NOMO-1 (cell line): ENCODE measurements at regions not wholly inside any gene's neighbourhood (a gene's known extent, or its start where the extent isn't known, plus 50 kb on each side); places are given as distances from the start of the nearest gene placed in this dataset.

Experiments used
- DNase-seq, 2 experiments: peaks; one replicate each; lab custom pipeline; 2025; ENCODE audit not compliant: unreplicated experiment in 2 of 2; lab: John Stamatoyannopoulos, UW

GRCh38 chr11:123378096-123378495 is 52.0 kb upstream of the GRAMD1B start:
- DNase-seq: no peak

- no peak for DNase-seq
These were observed 52.7 kb upstream of the GRAMD1B start for GRCh38 chr11:123377355-123377754.

- DNase-seq: no peak
These were observed 54.2 kb upstream of the GRAMD1B start for GRCh38 chr11:123375832-123376231.

DNA sequence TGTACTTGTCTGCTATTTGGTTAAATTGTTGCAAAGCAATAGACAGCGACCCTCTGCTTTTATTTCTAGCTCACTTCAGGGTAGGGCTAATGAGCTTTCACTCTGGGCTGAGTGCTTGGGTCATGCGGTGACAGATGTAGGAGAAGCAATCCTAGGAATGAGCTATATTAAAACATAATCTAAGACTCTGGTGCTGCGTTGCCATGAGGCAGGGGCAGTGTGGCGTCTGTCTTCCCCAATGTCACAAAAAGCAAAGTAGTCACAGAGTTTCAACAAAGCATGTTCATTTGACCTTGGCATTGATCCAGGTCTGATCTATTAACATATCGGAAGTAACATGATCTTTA is 55.5 kb upstream of the GRAMD1B start:
- no peak for DNase-seq

GRCh38 chr11:123373754-123374621 is 56.1 kb upstream of the GRAMD1B start:
- DNase-seq: no peak

- DNase-seq: no peak
These were observed 58.4 kb upstream of the GRAMD1B start for GRCh38 chr11:123371506-123372297.

DNA sequence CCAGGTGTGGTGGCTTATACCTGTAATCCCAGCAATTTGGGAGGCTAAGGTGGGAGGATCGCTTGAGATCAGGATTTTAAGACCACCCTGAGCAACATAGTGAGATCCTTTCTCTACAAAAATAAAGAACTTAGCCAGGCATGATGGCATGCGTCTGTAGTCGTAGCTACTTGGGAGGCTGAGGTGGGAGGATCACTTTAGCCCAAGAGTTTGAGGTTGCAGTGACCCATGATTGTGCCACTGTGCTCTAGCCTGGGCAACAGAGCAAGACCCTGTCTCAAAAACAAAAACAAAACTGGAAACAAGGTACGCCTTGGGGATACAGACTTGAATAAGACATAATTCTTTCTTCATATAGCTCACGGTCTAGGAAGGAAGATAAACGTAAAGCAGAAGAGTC is 63.1 kb upstream of the GRAMD1B start:
- no peak for DNase-seq

DNA sequence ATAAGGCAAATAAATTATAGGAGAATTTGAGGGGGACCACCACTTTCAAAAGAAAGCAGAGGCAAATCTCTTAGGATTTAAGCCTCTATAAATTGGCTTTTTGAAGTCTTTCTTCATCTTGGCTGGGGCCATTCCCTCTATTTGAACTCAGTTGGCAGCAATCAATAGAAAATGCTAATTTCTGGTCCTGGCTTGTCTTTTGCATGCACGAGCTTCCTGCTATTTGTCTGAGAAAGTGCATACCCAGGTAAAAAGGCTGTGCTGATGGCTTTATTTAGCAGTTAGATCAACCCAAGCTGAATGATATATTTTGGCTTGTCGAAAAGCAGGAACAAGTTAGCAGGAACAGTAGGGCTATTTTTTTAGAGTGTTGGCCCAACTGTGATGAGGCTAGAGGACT is 64.1 kb upstream of the GRAMD1B start:
- no peak for DNase-seq

DNA sequence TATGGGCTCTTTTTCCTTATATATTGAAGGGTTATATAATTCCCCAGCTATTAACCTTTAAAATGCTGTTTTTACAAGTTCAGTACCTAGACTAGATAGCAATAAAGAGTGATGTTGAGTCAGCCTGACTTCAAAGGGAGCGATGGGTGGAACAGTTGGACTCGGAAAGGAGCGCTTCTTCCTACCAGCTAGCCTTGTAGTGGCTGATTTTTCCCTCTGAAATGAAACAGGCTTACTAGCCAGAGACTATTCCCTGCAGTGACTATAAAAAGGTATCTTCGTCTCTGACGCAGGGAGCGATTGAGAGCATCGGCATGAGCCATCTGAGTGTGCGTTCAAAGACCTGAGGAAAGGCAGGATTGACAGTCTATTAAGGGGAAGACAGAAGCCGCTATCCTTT is 66.0 kb upstream of the GRAMD1B start:
- no peak for DNase-seq

- DNase-seq: no peak
These were observed 66.5 kb upstream of the GRAMD1B start for GRCh38 chr11:123363556-123363955.

GRCh38 chr11:123362941-123363340 is 67.1 kb upstream of the GRAMD1B start:
- DNase-seq: peak in 1 of 2 experiments; percentile 26

GRCh38 chr11:123362186-123362585 is 67.9 kb upstream of the GRAMD1B start:
- DNase-seq: no peak

DNA sequence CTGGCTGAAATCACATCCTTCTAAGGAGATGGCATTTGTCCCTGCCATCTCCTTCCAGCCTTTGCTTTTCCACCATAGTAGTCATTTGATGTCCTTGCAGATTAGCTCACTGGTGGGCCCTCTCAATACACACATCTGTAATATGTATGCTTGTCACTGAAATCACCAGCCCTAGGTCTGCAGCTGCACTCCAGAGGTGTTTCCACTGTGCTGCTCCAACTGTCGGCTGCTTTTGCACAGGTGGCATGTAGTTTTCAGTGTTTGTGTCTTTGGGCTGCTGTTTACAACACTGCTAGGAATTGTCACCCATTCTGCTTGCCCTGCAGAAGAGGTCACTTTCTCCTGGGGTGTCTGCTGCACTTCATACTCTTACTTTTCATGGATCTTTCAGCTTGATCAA is 69.0 kb upstream of the GRAMD1B start:
- DNase-seq: no peak

- DNase-seq: no peak
These were observed 69.7 kb upstream of the GRAMD1B start for GRCh38 chr11:123360267-123360936.

DNA sequence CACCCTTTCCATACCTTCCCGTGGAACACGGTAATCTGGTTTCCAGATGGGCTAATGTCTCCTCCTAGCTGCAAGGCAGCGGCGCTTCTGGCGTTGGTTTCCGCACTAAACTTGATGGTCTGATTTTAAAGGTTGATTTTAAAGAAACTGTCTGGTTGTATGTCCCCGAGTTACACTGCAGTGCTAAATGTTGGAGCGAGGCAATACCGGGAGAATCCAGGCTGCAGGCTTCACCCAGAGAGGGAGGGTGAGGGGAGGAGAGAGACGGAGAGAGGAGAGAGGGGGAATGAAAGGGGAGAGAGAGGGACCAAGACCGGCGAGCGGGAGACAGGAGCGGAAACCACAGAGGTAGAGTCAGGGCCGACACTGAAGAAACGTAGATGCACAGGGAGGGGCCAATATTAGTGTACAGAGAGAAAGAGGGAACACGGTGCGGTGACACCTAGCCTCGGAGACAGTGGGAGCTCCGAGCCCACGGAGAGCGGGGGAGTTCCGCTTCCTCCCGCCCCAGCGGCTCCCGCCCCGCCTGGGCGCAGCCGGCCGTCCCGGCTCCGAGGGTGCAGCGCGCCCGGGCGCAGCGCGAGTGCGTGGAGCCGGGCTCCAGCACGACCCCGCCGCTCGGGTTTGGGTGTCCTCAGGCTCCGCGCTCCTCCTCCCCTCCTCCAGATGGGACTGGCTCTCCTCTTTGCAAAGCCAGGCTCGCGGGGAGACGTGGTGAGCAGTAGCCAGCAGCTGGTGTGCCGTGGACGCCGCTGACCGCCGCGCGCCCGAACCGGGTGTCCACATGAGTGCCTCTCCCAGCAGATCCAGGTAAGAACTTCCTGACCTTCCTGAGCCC is 71.9 kb upstream of the GRAMD1B start:
- peak; percentile 40 to 47 for DNase-seq

DNA sequence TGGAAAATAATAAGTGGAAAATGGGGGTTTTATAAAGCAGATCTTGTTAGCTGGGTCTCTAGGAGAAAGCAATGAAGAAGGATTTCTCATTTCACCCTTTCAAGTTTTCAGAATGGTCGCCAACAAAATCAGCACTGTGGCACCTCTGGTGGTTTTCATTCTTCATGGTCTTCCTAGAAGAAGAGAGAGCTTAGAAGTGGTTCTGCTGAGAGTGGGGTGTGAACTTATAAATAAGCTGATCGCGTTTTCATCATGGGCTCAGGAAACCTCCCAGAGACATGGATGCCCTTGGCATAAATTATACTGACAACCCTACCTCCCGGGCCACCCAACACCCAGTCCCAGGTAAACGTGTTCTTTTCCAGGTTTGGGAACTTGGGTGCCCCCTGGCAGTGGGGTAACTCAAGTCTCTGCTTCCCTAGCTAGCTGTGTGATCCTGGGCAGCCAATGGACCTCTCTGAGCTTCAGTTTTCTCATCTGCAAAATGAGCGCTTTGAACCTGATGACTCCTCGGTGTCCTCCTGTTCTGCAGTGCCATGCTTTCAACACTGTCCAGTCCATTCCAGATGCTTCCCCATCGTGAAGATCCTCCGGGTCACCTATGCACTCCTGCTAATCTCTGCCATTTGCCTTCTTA is 72.6 kb upstream of the GRAMD1B start:
- DNase-seq: no peak

DNA sequence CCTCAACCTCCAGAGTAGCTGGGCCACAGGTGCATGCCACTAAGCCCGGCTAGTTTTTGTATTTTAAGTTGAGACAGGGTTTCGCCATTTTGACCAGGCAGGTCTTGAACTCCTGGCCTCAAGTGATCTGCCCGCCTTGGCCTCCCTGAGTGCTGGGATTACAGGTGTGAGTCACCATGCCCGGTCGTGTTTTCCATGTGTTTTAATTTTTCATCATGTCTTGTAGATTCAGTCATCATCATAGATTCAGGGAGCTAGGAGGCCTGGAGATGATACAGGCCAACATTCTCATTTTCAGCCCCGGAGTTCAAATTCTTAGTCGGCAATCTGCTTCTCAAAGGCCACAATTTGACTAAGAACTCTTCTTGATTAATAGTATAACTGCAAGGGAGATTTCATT is 73.5 kb upstream of the GRAMD1B start:
- DNase-seq: no peak

GRCh38 chr11:123354371-123354975 is 75.6 kb upstream of the GRAMD1B start:
- DNase-seq: no peak

DNA sequence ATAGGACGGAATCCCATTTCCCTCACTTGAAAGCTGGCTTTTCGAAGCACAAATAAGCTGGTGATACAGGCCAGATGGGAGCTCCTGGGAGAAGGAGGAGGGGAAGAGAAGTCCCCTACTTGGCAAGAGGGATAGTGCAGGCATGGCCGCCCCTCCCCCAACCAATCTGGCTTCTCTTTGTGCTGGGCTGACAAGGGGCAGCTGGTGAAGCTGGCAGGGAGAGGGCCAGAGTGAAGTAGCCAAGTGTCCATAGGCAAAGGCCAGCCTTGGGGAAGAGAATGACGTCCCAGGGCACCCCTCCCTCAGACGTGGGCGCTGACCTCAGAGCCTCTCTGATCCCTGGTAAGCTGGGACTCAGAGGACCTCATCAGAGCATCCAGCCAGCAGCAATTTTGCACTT is 78.7 kb upstream of the GRAMD1B start:
- no peak for DNase-seq

GRCh38 chr11:123349382-123349781 is 80.7 kb upstream of the GRAMD1B start:
- no peak for DNase-seq
